HG03039 (cell line): ENCODE measurements at regions not wholly inside any gene's neighbourhood (a gene's known extent, or its start where the extent isn't known, plus 50 kb on each side); places are given as distances from the start of the nearest gene placed in this dataset.

Experiments used
- ATAC-seq: cut with Tn5 transposase; IDR thresholded peaks from one replicate; pipeline ENCODE4 v1.9.1; 2021; ENCODE audit warnings: mild to moderate bottlenecking, moderate library complexity; ENCODE audit not compliant: unreplicated experiment

DNA sequence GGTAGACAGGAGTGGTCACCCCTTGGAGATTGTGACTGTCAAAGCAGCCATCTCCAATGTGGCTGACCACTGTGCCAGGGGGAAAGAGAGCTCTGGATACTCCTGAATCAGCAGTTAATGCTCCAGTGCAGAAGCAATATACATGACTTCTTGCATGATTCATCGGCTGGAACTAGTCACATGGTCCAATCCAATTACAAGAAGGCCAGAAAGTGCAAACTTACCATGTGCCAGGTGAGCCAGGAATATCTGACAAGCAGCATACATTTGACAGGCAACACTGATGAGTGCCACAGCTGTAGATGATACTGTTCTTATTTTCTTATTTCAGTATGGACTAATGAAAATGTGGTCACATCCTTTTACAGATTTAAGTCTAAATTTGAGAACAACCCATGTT lies 440.0 kb upstream of the MPDZ start:
- ATAC-seq, result no peak

DNA sequence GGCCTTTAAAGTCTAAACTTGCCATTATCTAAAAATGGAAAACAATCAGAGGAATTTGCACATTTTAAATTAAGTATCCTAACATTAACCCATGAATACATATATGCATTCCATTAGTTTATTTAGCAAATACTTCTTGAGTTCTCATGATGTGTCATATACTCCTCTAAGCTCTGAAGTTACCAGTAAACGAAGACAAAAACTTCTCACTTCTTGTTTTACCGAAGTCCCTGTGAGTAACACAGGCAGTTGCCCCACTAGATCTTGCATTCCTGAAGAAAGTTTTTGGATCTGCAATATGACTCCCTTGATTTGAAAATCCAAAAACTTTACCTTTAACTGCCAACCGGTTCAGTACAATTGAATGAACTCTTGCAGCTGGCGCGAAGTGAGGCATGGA lies 439.0 kb upstream of the MPDZ start:
- ATAC-seq, result no peak

DNA sequence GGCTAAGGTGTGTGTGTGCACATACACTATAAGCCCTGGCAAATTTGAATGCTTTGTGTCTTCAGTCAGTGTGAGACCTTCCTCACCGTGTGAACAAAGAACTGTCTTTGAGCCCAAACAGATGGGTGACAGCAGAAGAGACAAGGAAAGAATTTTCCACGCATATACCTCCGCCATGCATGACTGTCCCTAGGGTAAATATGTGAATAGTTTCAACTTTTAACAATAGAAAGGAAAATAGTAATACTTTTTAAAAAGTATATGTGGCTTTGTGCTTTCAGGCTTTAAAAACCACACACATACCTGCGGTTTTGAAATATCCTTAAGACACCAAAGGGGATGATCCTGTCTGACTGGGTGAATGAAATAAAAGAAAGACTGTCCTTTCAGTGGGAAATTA lies 438.6 kb upstream of the MPDZ start:
- ATAC-seq, result no peak

DNA sequence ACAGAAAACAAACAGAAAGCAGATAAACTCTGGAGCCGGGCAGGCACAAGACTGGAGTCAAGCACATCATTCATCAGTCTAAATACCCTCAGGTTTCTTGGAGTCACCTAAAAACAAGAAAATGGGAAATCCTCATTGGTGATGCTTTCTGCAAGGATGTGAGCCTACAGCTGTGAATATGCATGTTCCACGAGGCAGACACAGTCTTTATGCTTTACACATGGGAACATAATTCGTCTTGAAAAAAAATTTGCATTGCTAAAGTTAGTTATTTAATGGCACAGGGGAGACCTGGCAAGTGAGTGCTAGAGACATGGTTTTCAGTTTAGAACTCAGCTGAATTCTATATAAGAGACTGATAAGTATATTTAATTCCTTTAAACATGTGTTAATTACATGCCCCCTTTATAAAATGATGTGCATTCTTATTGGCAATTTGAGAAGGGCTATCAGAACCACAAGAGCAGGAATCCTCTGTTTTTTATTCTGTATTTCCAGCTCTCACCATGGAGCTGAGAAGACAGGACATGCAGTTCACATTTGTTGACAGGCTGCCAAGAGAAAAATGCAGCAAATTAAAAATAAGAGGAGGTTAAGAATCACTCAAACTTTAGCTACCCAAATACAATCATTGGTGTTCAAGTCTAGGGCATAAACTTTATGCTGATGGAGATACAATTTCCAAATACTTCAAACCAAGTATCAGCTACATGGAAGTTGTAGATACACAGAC lies 438.0 kb upstream of the MPDZ start:
- no peak for ATAC-seq

DNA sequence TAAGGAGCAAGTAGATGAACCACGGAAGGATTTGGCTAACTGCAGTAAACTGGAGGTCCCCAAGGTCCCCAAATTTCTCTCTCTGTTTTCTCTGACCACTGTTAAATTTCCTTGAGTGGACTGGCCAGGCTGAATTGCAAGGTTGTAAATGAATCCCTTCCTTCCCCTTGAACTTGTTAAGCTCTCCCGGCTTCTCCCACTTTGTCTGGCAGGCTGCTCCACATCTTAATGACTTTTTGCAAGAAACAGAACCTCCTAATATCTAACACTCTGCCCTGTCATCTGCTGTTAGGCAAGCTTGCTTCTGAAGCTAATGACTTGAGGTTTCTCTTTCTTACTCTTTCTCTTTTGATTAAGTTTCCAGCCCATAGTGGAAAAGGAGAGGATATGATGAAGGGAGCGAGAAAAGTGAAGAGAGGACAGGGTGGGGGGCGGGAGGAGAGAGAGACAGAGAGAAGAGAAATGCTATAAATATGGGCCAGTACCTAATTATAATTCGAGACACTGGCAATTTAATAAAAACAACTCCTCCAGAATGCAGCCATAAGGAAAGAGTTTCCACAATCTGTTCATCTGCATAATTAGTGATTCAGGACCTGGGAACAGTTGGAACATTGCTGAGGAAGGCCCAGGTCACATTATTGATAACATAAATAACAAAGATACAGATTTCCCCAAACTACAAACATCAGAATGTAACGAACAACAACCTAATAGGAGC lies 437.3 kb upstream of the MPDZ start:
- ATAC-seq, result no peak

DNA sequence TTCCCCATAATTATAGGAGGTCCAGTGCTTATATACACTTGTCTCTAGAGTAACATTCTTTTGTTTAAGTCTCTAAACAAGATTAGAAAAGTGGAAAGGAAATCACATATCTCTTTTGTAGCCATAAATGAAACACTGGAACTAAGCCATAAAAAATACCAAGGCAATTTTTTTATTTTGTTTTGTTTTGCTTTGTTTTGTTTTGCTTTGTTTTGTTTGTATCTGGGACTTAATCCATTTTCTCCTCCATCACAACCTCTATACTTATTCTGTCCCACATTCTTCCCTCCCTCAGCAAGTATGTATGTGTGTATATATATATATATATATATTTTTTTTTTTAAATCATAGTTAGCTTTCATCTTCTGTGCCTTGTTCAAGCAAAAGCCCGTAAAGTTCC lies 436.6 kb upstream of the MPDZ start:
- ATAC-seq, result no peak

DNA sequence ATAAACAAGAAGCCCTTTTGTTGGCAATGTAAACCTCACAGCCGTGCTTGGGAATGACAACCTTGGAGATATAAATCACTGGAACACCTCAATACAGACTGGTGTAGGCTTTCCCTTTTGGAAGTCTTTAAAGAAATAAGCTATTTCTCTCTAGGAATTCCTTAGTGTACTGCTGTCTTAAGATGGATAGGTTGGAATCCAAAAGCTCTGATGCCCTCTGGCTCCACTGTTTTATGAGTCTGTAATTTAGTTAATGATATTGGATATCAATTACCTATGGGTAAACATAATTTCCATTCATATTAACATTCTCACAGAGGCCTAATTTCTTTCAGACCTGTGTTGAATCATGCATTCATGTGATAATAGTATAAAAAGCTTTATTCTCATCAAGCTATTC lies 435.9 kb upstream of the MPDZ start:
- ATAC-seq, result no peak

DNA sequence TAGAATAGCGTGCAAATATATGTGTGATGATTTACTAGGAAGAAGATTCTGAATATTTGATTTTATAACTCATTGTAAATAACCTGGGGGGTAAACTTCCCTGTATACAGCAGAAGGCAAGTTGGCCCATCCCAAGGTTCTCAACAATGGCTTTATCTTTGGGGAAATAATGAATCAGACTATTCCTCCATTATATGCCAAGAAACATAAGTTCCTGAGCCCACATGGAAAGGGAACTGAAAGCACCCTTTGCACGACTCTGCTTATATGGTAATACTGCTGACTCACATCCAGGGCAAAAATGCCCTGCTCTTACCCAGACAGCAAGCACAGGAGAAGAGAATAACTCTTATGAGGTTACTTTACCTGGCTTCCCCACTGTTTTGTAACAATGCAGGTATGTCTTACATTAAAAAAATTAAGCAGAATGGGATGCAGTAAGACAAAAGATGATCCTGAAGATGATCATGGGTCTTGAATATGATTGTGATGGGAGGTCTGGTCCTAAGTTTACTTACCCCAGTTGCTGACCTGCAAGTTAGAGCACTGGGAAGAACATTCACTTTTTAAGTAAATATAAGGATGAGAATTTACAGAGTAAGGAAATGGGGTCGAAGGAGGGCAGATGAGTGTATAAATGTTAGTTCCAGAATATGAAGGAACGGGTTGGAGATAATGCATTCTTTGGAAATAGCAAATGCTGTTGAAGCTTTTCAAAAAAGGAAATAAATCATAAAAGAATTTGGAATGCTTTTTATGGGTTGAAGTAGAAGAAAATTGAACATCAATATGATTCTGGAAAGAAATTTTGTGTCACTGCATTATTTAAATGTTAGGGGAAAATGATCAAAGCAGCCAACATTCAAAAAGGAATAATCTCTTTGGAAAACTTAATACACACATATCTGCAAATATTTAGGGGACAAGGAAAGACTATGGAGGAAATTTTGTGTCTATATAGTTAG lies 428.4 kb upstream of the MPDZ start:
- ATAC-seq, result no peak

DNA sequence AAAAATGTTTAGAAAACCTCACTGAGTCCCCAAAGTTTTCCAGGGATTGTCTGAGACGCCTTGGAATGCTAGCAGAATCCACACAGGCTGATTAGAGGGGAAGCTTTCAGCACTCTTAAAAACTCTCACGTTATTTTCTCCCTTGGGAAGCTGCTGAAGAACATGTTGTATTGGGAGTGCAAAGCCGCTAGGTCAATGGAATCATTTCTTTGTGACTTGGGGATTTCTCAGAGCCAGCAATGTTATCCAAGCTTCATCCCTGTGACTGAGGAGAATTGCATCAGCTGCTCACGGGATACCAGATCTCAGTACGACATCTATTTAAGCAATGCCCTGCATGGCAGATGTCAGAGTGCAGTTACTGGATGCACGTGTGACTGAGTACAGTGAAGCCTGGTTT lies 426.4 kb upstream of the MPDZ start:
- no peak for ATAC-seq

DNA sequence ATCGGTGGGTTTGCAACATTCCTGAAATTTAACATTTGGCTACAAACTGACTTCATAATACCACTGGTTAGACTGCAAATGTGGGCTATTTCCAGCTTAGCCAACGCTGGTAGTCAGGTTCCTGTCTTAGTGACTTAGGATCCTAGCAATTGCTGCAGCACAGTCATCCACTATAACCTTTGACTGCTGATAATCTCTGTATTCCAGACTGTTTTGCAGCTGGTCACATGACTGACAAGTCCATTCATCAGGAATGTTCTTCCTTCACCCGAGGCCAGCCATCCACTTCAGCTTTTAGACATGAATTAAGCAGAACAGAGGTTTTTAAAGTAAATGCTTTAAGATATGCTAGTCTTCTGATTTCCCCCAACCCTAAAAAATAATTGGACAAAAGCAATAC lies 425.9 kb upstream of the MPDZ start:
- no peak for ATAC-seq

DNA sequence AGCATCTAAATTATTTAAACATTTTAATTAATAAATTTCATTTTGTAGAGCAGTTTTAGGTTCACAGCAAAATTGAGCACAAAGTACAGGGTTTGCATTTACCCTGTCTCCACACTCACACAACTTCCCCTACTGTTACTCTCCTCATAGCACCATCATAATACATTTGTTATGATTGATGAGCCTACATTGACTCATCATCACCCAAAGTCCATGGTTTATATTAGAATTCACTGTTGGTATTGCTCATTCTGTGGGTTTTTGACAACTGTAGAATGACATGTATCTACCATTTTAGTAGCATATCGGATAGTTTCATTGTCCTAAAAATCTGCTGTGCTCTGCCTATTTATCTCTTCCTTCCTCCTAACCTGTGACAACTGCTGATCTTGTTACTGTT lies 411.1 kb upstream of the MPDZ start:
- no peak for ATAC-seq

DNA sequence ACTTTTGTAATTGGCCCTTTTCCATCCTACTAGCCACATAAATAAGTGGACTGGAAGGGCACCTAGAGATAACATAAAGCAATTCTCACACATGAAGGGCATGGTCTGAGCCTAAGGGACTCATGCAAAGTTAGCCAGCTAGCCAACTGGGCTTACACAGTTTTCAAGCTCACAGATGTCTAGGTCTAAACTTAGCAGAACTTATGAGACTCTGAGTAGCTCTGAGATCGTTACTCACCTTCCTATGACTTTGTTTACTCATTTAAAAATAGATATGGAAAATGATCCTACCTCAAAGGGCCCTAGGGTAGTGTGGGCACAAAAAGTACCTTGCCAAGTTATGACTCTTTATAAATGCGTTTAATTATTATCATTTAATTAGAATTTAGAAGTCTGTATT lies 410.4 kb upstream of the MPDZ start:
- no peak for ATAC-seq

DNA sequence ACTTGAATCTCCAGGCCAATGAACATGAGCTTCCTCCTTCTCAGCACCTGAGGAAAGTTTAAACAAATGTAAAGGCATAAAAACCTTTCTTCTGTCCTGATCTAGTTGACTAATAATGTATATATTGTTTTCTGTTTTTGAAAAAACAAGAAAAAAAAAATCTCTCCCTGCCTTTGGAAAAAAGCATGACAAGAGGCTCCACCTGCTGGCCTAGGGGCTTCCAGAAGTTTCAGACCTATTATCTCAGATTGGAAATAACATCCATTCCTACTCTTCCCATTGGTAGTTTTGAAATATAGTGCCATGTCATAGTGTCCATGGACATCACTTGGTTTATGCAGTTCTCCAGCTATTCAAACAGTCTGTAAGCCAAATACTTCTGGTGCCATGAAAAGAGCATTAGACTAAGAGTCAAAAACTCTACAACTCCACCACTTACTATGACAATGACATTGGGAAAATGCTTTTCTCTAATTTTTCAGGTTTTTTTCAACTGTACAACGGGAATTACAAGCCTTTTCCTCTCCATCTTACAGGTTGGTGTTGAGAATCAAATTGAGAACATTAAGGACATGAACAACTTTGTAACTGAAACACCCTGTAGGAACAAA lies 409.6 kb upstream of the MPDZ start:
- ATAC-seq, result no peak

DNA sequence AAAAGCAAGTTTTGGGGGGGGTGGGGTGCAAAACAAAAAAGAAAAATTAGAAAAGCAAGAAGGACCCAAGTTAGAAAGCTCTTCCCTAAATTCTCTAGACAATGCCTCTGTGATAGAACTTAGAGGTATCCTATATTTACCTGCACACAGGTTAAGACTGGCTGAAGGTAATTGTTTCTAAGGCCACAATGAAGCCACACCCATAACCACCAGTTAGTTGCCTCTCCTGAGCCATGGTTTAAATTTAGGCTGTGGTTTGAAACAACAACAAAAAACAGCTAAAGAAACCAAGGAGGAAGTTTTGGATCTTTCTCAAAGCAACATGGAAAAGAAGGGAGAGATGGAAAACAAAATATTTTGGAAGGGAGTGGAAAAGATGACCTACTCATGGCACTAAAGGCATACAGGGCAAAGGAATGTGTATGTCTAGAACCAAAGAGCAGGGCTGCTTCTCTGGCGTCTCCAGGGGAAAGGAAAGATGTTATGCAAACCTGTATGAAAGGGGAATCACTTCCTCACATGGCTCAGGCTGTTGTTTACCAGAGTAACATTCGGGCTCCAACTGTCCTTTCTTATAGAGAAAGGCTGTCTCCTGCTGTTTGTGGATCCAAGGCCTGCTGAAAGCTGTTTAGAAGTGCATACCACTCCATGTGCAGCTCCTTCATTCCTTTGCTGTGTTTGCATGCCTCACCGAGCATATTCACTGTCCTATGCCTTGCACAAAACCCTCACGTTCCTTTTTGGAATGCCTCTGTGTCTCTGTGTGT lies 408.9 kb upstream of the MPDZ start:
- no peak for ATAC-seq

DNA sequence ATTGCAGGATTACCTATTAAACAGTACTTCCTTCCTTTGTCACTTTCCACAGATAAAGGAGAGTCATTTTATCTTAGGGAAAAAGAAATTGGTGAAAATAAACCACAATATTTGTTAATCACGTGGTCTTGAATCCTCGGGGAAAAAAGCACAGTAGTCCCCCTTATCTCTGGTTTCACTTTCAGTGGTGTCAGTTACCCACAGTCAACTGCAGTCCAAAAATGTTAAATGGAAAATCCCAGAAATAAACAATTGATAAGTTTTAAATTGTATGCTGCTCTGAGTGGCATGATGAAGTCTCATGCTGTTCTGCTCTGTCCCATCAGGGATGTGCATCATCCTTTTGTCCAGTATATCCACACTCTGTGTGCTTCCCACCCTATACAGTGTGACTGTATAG lies 405.2 kb upstream of the MPDZ start:
- no peak for ATAC-seq

DNA sequence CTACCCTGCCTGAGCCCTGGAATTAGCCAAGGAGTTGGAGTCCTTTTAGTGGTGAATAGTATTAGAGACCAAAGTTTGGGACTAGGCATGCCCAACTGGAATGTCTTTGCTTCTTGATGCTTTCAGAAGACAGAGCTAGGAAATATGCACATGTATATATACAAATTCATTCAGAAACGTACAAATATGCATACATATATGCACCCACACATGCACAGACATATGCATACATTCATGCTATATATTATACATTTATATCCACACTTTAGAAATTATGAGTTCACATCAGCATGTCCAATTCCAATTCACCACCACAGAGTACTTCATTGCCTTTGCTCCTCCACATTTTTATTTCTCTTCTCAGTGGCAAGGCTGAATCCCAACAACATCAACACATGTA lies 398.3 kb upstream of the MPDZ start:
- no peak for ATAC-seq

DNA sequence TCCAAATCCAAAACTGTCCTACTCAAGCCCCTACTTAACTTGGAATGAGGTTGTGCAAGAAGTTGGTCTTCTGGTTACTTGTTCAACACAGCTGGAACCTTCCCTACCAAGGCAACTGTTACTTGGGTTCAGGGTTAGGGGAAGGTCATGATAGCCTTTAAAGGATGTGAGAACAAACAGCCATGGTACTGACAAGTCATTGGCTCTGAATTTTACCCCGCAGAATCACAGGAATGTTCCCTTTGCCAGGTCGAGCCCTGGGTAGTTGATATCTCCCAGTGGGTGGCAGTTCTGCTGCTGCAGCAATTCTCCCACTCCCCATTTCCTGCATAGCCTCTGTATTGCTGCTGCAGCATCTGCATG lies 396.1 kb upstream of the MPDZ start:
- no peak for ATAC-seq

DNA sequence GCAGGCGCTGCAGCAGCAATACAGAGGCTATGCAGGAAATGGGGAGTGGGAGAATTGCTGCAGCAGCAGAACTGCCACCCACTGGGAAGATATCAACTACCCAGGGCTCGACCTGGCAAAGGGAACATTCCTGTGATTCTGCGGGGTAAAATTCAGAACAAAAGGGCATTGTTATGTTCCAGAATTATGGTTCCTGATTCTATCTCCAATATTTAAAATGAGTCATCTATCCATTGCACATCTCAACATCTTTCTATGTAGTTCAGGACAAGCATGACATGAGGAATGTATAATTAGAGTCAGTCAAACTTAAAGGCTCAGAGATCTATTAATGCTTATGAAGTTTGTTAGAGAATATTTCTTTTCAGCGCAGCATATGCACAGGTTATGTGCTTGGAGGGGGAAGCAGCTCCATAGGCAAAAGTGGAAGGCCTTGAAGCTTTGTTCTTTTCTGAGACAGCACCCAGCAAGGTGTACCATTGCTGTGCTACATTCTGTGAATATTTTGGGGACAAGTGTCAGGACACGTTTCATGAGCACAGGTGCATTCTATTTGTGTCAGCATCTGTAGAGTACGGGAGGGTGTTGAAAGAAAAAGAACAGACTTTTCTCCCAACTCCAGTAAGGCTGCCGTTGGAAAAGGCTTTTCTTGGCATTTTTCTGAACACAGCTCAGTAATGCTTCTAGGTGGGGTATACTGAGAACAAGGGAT lies 395.6 kb upstream of the MPDZ start:
- no peak for ATAC-seq

DNA sequence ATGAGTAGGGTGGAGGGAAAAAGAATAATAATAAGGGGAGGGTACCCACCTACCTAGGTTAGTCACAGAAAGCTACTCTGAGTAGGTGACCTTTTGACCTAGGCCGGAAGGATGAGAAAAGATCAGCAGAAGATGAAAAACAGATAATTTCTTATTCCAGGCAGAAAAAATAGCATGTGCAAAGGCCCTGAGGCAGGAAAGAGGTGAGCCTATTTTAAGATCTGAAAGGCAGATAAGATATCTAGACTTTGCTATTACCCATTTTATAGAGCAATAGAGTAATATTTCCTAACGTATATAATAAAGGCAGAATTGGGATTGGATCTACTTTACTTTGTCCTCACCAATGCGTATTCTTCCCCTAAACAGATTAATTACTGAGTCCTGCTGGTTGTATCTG lies 393.9 kb upstream of the MPDZ start:
- ATAC-seq, result no peak
